ENCODE measurements at regions not wholly inside any gene's neighbourhood (a gene's known extent, or its start where the extent isn't known, plus 50 kb on each side); places are given as distances from the start of the nearest gene placed in this dataset.

DNA sequence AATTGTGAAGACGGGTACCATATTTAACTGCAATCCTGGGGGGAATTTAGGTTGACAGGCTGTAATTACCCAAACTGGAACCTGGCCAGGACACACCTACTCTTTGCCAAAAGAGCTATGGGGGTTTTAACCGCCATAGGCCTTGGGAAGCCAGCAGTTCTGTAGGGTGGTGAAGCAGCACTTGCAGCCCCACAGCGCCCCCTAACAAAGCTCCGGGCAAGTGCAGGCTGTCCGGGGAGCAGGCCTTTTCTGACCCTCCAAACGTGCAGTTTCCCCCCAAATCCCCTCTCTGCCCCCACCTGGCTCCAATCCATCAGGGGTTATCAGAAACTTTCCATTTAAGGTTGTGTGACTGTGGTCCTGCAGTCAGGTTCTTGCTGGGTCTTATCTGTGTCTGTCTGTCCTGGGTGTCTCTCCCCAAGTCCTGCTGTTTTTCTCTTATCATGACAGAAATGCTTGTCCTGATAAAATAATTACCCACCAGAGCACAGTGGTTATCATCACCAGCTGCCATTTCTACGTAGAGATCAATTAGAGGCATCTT, 350.9 kb downstream of the MID1IP1 start (continued):
- TF ChIP-seq, protein P1, sequence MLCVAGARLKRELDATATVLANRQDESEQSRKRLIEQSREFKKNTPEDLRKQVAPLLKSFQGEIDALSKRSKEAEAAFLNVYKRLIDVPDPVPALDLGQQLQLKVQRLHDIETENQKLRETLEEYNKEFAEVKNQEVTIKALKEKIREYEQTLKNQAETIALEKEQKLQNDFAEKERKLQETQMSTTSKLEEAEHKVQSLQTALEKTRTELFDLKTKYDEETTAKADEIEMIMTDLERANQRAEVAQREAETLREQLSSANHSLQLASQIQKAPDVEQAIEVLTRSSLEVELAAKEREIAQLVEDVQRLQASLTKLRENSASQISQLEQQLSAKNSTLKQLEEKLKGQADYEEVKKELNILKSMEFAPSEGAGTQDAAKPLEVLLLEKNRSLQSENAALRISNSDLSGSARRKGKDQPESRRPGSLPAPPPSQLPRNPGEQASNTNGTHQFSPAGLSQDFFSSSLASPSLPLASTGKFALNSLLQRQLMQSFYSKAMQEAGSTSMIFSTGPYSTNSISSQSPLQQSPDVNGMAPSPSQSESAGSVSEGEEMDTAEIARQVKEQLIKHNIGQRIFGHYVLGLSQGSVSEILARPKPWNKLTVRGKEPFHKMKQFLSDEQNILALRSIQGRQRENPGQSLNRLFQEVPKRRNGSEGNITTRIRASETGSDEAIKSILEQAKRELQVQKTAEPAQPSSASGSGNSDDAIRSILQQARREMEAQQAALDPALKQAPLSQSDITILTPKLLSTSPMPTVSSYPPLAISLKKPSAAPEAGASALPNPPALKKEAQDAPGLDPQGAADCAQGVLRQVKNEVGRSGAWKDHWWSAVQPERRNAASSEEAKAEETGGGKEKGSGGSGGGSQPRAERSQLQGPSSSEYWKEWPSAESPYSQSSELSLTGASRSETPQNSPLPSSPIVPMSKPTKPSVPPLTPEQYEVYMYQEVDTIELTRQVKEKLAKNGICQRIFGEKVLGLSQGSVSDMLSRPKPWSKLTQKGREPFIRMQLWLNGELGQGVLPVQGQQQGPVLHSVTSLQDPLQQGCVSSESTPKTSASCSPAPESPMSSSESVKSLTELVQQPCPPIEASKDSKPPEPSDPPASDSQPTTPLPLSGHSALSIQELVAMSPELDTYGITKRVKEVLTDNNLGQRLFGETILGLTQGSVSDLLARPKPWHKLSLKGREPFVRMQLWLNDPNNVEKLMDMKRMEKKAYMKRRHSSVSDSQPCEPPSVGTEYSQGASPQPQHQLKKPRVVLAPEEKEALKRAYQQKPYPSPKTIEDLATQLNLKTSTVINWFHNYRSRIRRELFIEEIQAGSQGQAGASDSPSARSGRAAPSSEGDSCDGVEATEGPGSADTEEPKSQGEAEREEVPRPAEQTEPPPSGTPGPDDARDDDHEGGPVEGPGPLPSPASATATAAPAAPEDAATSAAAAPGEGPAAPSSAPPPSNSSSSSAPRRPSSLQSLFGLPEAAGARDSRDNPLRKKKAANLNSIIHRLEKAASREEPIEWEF (CRISPR knock-in tag; IDR thresholded peaks at IDR 0.05): no peak
- no peak for TF ChIP-seq ARHGAP35 (IDR thresholded peaks at IDR 0.05; ENCODE audit: partially characterized antibody)
- TF ChIP-seq ZNF644 (tag; IDR thresholded peaks at IDR 0.05; ENCODE audit: low read depth): peak; percentile 68; the same call in 1 of the 2 replicates
- peak; percentile 81 for TF ChIP-seq SOX6 (IDR thresholded peaks at IDR 0.05)
- TF ChIP-seq, protein P2, sequence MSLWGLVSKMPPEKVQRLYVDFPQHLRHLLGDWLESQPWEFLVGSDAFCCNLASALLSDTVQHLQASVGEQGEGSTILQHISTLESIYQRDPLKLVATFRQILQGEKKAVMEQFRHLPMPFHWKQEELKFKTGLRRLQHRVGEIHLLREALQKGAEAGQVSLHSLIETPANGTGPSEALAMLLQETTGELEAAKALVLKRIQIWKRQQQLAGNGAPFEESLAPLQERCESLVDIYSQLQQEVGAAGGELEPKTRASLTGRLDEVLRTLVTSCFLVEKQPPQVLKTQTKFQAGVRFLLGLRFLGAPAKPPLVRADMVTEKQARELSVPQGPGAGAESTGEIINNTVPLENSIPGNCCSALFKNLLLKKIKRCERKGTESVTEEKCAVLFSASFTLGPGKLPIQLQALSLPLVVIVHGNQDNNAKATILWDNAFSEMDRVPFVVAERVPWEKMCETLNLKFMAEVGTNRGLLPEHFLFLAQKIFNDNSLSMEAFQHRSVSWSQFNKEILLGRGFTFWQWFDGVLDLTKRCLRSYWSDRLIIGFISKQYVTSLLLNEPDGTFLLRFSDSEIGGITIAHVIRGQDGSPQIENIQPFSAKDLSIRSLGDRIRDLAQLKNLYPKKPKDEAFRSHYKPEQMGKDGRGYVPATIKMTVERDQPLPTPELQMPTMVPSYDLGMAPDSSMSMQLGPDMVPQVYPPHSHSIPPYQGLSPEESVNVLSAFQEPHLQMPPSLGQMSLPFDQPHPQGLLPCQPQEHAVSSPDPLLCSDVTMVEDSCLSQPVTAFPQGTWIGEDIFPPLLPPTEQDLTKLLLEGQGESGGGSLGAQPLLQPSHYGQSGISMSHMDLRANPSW (CRISPR knock-in tag; IDR thresholded peaks at IDR 0.05): no peak
- TF ChIP-seq SRF (CRISPR knock-in tag; IDR thresholded peaks at IDR 0.05): peak in 1 of 2 experiments; percentile 84; a peak in 2 of 4 replicates
- 0 out of 2 replicates have a peak, but pooled peaks have one; percentile 45 for TF ChIP-seq ZBED1 (IDR thresholded peaks at IDR 0.05)
- TF ChIP-seq STAG1 (CRISPR knock-in tag; IDR thresholded peaks at IDR 0.05; ENCODE audit: borderline replicate concordance): peak; percentile 56; the same call in 1 of the 2 replicates
- peak; percentile 77 for TF ChIP-seq ZNF766 (CRISPR knock-in tag; conservative IDR thresholded peaks at IDR 0.05)
- no peak for TF ChIP-seq PTBP1 (IDR thresholded peaks at IDR 0.05; ENCODE audit: low read depth, low read length)
- TF ChIP-seq RCOR1 (IDR thresholded peaks at IDR 0.05; ENCODE audit: borderline replicate concordance in 1 of 2, low read depth in 2 of 2, low read length in 2 of 2): peak in 1 of 2 experiments; percentile 24; a peak in 1 of 4 replicates
- TF ChIP-seq ATF7 (IDR thresholded peaks at IDR 0.05): no peak
- TF ChIP-seq, protein P3, sequence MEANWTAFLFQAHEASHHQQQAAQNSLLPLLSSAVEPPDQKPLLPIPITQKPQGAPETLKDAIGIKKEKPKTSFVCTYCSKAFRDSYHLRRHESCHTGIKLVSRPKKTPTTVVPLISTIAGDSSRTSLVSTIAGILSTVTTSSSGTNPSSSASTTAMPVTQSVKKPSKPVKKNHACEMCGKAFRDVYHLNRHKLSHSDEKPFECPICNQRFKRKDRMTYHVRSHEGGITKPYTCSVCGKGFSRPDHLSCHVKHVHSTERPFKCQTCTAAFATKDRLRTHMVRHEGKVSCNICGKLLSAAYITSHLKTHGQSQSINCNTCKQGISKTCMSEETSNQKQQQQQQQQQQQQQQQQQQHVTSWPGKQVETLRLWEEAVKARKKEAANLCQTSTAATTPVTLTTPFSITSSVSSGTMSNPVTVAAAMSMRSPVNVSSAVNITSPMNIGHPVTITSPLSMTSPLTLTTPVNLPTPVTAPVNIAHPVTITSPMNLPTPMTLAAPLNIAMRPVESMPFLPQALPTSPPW (CRISPR knock-in tag; IDR thresholded peaks at IDR 0.05): peak; percentile 60
- TF ChIP-seq CTBP1 (IDR thresholded peaks at IDR 0.05; ENCODE audit: borderline replicate concordance): peak; percentile 66; the same call in 1 of the 2 replicates
- peak; percentile 38; the same call in 1 of the 2 replicates for TF ChIP-seq SMC3 (conservative IDR thresholded peaks at IDR 0.05; ENCODE audit: insufficient read depth, low read depth, low read length)
- peak; percentile 75 for TF ChIP-seq CXXC5 (CRISPR knock-in tag; IDR thresholded peaks at IDR 0.05)
- TF ChIP-seq NCOR1 (IDR thresholded peaks at IDR 0.05): peak; percentile 92
- 0 out of 2 replicates have a peak, but pooled peaks have one; percentile 30 for TF ChIP-seq ZEB2 (IDR thresholded peaks at IDR 0.05)
